NCI-H460 (cell line): ENCODE measurements at regions not wholly inside any gene's neighbourhood (a gene's known extent, or its start where the extent isn't known, plus 50 kb on each side); places are given as distances from the start of the nearest gene placed in this dataset.
"Not testable (repeated sequence)": the region's sequence is repeated elsewhere in the genome, so short reads cannot be mapped to it uniquely, and the experiment has no call there.

Experiments used
- DNase-seq: peaks from one replicate; pipeline ENCODE4 v3.0.0-alpha.2; 2016; ENCODE audit warnings: low read depth; ENCODE audit errors: extremely low read depth

DNA sequence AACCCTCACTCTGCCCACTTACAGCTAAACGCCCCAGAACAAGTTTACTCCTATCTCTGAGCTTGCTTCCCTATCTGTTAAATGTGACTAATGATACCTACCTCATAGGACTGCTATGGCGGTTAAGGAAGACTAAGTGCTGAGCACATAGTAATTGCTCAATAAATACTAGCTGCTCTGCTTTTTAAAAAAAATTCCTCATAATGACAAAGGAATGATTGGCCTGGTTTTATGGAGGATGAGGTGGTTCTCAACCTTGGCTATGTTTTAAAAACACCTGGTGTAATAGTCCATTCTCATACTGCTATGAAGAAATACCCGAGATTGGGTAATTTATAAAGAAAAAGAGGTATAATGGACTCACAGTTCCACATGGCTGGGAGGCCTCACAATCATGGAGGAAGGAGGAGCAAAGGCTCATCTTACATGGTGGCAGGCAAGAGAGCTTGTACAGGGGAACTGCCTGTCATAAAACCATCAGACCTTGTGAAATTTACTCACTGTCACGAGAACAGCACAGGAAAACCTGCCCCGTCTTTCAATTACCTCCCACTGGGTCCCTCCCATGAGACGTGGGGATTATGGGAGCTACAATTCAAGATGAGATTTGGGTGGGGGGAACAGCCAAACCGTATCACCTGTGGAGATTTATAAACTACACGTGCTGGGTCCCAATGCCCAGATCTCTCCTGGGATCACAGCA lies 127.2 kb upstream of the SYT13 start:
- no peak for DNase-seq

DNA sequence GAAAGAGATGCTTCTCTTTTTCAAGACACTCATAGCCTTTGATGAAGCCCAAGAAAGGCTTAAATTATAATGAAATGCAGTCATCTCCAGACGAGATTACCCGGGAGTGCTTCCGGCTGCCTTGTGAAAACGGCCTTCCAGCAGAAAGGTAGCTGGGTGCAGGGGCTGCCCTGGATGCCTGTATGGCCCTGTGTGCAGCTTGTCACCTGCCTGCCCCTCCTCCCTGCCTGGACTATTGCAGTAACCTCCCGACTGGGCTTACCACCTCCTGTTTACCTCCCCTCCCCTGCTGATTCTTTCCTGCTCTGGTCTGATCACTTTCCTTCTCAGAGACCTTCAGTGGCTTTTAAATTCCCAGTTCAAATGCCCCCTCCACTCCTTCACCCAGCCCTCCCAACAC lies 126.4 kb upstream of the SYT13 start:
- DNase-seq: no peak

DNA sequence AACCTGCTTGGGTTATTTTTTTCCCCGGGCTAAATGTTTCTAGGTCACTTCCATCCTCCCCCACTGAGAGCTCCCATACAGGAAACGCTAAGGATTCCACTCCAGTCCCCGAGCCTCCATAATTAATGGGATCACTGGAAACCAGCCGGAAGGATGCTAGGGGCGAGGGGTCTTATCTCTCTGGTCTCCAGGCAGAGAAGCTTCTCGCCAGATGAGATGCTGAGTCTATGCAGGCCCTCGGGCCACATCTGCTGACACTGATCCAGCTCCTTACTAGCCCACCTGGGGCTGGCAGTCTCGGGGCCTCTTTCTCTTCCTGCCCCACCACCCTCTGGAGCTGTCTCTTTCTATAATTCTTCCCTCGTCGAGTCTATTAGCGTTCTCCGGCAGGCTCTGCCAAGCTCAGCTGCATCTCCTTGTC lies 125.9 kb upstream of the SYT13 start:
- no peak for DNase-seq

DNA sequence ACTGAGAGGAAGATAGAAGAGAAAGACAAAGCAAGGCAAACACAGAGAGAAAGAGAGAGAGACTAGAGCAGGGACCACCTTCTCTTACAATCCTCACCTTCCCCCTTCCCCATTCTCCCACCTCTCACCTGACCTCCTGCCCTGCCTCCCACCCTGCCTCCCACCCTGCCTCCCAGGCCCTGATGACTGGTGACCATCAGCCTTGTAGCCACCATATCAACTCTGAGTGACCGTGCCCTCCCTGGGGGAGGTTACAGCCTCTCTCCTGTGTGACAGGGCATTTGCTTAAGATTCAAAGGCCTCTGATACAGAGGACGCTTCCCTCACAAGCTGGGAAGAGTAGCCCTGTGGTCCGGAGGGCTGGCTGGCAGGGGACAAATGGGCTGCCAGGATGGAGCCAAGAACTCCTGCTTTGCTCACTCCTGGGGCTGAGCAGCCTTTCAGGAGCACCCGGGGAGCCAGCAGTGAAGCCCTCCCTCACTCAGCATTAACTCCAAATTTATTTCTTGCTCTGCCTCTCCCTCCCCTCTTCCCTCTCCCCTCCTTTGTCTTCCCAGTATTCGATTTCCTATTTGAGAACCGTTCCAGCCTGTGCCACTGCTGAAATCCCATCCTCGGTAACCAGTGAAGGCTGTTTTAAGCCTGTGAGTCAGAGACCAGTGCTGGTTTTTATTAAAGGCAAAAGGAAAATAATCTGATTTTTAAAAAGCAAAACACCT lies 125.2 kb upstream of the SYT13 start:
- no peak for DNase-seq

DNA sequence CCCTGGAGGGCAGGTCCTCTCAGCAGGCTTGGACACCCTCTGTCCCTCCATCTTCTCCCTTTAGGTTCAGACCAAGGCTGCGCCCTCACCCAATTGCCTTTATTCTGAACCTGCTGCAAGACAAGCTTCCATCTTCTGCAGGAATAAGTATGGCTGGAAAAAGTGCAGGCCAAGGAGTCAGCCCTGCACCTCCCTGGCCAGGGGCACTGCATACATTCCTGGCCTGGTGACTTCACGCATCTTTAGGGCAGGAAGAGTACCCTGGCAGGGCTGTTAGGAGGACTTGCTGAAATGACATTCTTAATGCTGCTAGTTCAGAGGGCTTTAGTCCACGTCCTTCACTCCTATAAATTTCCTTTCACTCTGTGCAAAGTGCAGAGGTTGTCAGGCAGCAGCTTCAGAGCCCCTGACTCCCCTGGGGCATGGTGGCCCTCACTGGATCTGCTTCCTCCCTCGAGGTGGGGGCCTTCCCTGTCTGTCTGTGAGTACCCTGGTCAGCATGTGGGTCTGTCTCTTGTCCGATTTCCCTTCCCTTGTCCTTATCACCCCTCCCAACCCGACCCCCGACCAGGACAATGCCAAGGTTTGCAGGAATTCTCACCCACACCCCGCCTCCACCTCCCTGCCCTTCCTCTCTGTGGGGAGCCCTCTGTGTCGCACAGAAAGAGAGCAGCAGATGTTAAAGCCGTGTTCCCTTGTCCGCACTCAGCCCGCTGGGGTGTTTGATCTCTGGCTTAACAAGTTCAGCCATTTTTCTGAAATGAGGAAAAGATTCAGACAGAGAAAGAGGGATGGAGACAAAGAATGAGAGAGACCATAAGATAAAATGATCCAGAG lies 124.5 kb upstream of the SYT13 start:
- no peak for DNase-seq

DNA sequence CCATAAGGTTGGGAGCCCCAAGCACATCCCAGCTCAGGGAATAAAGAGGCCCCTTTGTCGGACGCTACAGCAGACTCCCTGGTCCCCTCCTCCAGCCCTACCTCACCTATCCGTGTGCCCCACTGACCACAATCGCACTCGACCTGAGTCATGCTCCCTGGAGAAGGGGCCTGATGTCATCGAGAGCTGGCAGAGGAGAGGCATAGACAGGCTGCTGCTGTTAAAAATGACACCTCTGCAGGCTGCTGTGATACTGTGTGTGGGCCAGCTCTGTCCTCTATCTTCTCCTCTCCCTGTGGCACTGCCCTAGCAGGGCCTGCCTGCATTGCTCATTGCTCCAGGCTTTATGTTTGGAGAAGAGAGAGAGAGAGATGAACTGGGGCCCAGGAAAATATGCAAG lies 123.4 kb upstream of the SYT13 start:
- no peak for DNase-seq

DNA sequence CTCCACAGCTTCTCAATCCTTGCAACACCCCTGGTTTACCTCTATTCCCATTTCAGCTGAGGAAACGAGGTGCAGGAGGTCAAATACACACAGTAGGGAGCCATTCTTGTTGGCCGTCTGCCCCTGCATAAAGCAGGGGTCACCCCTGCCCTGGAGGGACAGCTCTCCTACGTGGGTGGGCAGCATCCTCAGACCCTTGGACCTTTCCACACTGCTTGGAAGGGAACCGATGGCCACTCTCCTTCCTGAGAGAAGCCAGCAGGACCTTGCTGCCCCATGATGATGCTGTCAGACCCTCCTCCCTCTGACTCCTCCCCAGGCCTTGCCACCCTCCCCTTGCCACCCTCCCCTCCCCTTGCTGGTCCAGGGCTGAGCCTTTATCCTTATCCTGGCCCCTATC lies 121.1 kb upstream of the SYT13 start:
- no peak for DNase-seq

DNA sequence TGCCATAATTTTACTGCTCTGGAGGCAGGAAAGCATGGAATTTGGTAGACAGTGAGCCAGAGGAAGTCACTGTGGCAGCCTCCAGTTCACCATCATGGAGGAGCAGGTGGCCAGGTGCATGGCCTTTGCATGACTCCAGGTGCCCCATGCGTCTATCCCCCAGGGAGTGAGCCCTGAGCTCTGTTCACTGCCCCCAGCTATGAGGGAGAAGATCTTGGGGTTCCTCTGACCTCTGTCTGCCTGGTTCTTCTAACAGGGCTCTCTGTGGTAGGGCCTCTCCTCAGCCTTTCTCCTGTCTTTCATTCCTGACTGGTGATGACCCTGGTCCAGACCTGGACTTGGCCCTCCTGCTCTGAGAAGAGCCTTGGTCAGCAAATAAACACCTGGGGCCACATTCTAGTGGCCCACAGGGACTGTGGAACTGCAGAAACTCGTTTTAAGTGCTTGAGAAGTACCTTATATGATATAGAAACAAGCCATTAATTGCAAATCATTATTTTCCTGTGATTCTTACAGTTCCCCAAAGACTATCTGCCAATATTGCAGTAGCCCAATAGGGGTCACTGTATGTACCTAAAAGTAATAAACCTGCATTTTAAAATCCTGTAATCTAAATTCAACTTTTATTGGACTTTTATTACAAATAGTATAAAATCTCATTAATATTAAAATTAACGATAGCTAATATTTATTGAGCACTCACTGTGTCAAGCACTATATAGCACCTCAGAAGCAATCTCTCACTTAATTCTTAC lies 120.0 kb upstream of the SYT13 start:
- no peak for DNase-seq

DNA sequence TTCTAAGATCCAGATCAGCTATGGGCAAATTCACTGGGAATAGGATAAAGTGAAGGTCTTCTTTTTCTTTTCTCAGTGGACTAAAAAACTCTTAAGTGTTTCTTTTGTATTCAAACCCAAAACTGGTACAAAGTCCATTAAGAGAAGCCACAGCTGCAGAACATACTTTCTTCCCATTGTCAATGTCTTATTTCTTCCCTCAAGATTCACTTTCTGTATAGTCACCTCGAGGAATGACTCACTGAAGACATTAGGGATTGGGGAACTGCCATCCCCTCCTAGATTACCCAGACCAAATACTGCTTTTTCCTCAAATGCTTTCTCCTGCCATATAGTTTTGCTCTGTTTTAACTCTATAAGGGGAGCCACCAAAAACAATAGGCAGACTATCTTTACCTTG lies 117.4 kb upstream of the SYT13 start:
- DNase-seq: not testable (repeated sequence)

DNA sequence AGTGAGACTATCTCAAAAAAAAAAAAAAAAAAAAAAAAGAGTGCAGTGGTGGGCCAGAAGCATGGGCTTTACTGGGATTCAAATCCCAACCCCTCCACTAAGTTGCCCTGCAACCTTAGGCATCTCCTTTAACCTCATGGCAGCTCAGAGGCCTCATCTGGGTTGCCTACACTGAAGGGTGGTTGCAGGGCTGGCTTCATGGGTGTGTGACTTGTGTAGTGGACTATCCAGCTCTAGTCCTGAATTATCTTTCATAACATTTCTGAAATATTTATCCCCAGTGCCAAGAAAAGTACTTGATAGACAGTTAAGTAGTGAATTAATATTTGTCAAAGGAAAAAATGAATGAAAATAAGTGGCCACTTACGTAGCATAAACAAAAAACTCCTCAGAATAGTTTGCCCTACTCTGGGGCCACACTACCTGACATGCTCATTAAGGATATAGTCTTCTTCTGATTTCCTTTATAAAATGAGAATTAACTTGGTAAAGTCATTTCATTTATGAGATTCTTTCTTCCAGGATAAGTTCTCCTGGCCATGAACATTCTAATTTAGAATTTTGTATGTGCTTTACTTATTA lies 116.0 kb upstream of the SYT13 start:
- no peak for DNase-seq

DNA sequence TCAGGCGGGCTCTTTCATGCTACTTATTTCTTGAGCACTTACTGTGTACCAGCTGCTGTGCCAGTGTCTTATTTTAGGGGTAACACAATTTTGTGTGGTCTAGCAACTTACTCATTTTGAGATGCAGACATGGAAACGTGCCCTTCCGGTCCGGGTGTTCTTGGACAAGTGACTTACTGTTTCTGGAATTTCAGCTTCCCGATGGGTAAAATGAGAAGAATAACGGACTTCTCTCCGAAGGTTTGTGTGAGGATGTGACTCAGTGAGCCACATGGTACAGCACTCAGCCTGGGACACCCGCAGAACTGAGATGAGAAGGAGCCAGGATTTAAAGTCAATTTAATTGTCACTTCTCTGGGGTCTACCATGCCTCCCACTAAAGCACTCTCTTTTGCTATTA lies 114.5 kb upstream of the SYT13 start:
- DNase-seq: no peak

DNA sequence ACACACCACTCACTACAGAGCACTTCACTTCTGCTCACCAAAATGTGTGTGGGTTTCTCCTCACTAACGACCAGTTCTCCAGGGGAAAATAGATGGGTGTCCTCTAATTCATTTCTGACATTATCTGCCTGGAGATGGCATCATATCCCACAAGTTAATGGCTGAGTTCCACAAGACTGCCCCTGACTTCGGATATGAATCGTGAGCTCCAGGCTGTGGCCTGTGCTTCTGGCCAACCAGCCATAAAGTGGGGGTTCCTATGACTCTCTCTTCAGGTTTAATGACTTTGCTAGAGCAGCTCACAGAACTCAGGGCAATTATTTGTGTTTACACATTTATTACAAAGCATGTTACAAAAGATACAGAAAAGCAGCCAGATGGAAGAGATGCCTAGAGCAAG lies 113.0 kb upstream of the SYT13 start:
- no peak for DNase-seq

DNA sequence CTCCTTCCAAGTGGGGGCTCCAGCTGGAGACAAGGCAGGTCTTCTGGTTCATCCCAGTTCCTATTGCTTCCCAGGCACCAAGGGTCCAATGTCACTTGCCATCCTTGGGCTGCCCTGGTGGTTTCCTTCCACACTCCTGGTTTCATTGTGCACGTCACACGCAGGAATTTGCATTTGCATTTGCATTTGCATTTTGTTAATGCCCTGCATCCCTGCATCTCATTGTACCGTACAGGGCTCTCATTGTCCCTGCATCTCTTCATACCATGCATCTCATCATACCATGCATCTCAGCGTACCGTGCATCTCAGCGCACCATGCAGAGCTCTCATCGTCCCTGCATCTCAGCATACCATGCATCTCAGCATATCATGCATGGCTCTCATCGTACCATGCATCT lies 112.2 kb upstream of the SYT13 start:
- DNase-seq: no peak

DNA sequence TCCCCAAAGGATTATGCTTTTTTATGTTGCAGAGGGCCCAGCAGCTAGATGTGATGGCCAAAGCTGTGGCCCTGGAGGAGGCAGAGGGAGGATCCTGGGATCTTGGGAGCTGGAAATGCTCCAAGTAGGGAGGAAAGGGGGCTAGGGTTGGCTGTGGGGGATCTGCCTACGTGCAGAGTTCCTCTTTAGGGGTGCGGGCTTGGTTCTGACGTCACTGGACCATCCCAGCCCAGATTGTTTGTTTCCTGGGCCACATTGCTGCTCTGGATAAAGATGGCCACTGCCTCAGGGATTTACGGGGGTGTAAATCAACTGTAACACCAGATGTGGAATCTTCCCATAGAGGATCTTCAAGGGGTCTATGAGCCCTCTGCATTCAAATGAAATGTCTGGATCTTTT lies 110.3 kb upstream of the SYT13 start:
- no peak for DNase-seq

DNA sequence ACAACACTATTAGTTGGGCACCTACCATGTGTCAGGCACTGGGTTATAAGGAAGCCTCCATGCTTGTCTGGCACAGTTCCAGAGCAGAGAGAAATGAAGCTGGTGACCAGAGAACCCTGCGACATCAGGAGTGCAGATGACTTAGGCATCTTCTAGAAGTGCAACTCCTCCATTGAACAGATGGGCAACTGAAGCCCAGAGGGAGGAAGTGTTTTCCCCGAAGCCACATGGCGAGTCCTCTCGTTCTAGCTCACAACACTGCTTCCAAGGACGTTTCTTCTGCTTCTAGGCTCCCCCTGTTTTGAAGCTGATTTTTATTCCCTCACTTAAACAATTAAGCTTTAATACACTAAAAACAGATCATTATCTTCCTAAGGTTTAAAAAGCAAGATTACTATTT lies 109.8 kb upstream of the SYT13 start:
- no peak for DNase-seq

DNA sequence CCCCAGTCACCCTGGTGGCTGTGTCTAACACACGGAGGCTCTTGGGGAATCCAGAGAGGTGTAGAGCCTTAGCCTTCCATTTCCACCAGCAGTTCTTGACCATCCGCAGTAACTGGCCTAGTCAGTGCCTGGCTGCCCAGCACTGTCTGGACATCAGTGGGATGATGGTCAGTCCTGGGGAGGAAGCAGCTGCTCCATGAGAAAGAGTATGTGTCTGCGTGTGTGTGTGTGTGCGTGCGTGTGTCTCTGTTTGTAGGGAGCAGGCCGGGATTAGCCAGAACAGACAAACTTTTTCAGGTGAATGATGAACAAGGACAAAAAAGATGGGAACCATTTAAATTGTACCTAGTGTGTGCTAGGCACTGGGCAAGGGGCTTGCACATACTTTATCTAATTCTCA lies 109.3 kb upstream of the SYT13 start:
- DNase-seq: no peak

DNA sequence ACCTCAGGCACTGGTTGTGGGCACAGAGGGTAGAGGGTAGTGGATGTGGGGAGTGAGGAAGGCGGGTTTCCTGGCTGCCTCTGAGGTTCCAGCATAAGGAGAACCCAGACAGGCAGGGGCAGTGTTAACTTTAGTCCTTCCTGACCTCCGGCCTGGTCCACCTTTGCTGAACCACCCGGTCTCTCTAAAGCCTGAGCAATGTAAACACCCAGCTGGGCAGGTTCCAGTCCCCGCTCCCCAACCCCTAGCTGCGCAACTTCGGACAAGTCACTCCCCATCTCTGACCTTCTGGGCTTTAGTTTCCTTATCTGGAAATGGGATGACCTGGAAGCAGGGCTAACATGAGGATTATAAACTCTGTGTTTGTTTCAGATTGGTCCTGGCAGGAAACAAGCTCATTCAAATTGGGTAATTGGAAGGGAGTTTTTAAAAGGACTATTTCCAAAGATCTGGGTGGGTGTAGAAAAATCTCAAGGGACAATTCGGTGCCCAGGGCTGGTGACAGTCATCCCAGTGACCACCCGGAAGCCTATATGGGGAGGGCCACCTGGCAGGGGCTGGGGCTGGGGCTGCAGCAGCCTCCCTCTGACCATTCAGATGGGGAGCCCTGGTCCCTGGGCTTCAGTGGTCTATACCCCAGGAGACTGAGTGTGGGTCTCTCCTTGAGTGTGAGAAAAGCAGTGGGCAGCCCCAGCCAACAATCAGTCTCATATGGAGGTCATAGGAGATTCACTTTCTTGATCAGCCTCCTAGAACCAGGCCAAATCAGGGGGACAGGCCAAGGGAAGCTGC lies 108.3 kb upstream of the SYT13 start:
- DNase-seq: no peak

DNA sequence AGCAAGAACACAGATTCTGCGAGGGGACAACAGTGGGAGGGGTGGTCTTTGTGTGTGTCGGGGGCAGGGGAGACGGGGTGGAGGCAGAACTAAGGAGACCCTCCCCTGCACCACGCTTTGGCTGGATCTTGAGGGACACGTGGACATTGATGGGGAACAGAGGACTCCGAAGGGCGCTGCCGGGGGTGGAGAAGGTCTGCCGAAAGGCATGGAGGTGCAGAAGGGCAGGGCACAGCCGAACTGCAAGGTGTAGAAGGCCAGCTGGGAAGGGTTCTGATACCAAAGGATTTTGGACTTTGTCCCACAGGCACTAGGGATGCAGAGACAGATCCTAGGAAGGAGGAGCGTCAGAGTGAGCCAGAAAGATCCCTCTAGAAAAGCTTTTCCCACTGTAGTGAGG lies 107.7 kb upstream of the SYT13 start:
- no peak for DNase-seq

DNA sequence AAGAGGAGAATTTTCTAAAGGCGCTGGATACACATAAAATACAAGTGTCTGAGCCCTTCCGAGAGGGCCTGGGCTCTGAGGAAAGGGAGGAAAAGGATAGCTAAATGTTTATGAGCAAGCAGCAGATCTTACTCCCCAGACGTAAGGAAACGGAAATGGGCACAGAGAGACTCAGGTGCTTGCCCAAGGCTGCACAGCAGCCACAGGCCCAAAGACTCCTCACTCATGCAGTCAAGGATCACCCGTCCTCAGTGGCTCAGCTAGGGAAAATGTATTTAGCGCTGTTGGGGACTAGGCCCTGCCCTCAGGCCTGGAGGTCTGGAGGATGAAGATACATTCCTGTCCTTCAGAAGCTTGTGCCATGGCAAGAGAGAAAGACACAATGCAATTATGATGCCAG lies 107.2 kb upstream of the SYT13 start:
- DNase-seq: no peak

DNA sequence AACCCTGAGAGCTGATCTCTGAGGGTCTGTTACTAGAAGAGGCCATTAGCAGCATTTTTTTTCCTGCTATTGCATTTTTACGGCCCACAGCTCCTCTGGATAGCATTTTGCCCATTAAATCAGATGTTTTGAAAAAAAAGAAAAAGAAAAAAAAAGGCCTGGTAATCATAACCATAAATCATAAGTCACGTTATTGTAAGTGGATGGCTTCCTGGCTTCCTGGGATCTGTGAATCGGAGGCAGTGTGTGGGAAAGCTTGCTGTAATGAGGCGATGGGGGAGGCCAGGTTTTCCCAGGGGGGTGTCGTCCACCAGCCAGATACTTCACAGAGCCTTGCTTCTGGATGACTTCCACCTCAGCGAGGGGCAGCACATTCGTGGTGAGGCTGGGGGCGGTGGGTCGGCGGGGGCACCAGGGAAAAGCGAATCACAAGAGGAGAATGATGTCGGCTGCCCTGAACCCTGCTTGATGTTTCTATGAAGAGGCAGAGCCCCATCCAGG lies 106.5 kb upstream of the SYT13 start:
- DNase-seq: no peak
